Stimulated activated CD4-positive, alpha-beta T cell treated with anti-CD3 and anti-CD28 coated beads, Interleukin-4, amount 100 ng/mL, for 48 hours (primary cell): ENCODE measurements at regions not wholly inside any gene's neighbourhood (a gene's known extent, or its start where the extent isn't known, plus 50 kb on each side); places are given as distances from the start of the nearest gene placed in this dataset.
A peak's percentile ranks its signal among the peaks of the same experiment; 100 is the strongest.

Experiments
- DNase-seq, 2 donors: peaks; one replicate each; pipeline ENCODE4 v3.0.0-alpha.2; 2020; ENCODE audit warnings: low read depth in 2 of 2

DNA sequence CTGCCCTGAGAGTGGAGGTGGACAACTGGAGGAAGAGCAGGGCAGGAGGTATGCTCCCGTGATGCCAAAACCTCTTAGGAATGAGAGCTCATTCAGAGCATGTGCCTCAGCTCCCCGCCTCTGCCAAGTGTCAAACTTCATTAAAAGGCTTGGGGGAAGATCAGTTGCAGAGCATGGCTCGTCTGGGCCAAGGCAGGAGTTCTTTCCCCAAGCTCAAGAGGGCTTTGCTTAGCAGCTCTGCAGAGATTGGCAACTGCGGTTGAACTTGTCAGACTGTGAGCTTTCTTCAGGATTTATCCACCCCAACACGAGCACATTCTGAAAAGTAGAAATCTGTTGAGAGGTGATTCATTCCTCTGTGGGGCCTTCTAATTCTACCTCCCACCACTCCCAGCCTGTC, 248.1 kb downstream of the HS3ST3A1 start:
- no peak for DNase-seq

DNA sequence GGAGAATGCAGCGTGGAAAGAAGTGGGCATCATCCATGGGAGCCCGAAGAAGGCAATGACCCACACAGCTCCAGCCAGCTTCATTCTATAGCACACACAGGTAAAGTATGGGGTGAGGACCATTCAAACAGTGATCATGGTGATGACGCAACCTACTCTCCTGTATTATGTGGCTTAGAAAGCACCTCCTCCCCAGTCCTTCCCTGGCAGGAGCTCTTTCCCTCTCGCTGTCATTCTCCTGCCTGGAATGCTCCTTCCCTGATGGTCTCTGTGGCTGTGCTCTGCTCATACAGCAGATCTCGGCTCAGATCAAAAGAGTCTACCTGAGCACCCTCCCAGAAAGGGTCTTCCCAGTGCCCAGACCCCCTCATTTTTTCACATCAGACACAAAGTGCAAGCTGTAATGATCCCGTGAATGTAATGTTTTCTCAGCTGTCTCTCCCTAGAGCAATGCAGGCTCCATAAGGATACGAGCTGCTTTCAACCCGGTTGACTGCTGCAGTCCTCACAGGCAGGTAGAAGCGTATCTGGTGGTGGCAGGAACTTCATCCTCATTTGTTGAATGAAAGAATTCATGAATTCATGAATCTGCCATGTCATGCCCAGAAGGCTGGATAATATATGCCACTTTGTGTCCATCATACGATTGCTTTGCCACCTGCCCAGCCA, 248.8 kb downstream of the HS3ST3A1 start:
- no peak for DNase-seq

DNA sequence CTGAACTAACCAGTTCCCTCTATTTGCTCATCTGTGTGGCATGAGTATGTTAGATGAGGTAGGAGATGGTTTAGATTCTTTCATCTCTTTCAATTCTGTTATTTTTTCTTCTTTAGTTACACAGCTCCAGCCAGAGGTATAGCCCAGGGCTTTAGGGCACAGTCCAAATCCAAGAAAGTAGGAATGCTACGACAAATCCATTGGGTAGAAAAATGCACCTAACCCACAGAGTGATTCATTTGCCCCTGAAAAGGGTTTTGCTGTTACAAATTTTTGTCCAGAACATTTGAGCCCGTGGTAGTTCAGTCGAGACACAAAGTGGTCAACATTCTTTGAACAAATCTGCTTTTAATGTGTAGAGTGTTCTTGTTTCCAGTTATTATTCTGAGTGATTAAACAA, 250.7 kb downstream of the HS3ST3A1 start:
- DNase-seq = no peak

DNA sequence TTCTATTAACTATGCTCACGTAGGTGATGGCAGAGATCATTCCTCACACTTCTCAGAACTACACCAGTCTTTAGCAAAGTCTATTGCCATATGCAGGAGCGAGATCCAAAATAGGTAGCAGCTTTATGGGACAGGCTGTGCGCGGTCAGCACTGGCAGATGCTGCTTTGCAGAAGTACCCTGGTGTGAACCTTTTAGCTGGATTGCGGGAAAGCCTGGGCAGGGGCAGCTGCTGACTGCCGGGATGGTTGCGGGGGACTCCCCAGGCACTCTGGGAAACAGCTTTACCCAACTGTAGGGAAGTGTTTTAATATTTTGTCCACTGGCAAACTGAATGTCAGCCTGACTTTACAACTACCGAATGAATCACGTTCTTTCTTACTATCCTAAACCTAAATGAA, 251.3 kb downstream of the HS3ST3A1 start:
- no peak for DNase-seq

DNA sequence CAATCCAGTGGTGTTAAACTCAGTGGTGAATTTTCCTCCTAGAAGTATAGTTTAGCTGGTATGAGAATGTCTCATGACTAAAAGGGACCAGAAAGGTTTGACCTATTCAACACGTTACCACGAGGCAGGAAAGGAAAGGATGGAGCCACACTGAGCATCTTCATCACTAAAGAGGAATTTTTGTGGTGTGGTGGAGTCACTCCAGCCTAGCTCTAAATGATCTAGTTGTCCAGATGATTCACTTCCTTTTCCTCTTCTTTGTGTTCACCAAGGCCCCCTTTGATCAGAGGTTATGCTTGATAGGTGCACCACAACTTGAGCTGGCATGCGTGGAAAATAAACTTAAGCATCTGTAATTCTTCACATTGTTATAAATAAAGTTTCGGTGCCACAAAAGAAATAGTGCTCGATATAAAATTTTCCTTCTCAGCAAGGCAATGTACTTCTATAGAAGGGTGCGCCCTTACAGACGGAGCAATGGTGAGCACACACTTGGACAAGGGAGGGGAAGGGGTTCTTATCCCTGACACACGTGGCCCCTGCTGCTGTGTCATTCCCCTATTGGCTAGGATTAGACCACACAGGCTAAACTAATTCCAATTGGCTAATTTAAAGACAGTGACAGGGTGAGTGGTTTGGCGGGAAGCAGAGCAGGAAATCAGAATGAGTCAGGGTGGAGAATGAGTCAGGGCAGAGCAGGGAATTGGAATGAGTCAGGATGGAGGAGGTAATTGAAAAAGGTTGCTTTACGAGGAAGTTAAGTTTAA, 254.6 kb downstream of the HS3ST3A1 start:
- DNase-seq = peak in 1 of 2 donors; percentile 11

DNA sequence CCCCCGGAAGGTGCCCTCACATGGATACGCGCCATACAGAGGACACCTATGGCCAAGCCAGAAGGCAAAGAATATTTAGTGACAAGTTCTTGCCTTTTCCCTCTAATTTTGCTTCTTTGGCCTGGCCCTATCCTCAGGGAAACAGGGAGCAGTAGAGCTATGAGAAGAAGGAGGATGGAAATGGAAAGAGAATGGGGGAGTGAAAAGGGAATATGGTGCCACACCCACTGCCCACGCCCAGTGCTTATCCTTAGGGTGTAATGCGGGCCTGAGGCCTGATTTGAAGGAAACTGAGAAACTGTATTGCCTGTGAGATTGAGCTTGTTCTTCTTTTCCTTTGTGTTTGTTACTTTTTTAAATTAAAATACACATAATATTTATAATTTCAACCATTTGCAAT, 255.1 kb downstream of the HS3ST3A1 start:
- no peak for DNase-seq

DNA sequence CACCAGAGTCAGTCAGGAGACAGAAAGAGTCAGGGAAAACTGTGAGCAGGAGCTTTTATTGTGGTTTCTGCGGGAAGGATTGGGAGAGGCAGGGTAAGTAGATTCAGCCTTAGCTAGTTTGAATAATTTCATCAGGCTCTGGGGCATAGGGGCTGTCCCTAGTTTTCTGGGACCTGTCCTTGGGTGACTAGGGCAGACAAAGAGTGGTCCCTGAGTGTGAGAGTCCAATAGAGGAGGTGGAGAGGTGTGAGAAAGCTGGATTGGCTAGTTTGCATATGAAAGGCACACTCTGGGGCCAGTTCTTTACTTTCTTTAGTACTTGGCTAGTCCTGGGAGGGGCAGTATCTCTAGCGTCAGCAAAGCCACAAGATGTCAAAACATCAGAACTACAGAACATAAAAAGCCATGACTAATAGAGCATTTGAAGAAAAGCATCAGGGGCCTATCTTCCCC, 255.6 kb downstream of the HS3ST3A1 start:
- DNase-seq = no peak

DNA sequence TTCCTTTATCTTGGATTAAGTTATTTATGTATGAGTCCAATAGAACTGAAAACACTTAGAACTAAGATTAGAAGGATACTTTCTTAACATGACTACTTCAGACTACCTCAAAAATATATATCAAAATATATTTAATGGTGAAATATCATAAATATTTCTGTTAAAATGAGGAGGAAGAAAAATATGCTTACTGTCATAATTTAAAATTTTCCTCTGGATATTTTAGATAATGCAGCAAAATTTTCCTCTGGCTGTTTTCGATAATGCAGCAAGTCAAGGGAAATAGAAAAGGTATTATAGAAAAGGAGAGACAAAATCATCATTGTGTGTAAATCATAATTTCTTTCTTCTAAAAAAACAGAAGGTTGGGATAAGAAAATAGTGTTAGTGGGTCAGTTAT, 263.3 kb downstream of the HS3ST3A1 start:
- DNase-seq = no peak

DNA sequence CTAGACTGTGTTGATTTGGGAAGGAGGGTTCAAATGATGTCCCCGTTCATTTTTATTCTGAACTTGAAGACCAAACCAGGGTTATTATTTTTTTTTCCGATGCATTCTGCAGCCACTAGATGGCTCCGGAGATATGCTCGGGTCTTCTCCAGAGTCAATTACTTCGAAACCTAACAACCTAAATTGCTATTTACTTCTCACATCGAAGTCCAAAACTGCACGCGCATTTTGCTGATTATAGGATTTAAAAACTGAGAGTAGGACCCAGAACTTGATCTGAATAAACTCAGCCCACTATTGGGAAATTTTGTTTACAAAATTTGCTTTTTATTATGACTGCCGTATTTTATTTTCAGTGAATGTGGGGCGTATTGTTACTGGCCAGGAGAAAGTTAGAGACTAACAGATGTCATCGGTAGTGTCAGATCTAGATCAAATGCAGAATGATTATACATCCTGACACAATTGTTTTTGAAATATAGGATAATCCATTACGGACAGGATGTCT, 263.8 kb downstream of the HS3ST3A1 start:
- DNase-seq = no peak

DNA sequence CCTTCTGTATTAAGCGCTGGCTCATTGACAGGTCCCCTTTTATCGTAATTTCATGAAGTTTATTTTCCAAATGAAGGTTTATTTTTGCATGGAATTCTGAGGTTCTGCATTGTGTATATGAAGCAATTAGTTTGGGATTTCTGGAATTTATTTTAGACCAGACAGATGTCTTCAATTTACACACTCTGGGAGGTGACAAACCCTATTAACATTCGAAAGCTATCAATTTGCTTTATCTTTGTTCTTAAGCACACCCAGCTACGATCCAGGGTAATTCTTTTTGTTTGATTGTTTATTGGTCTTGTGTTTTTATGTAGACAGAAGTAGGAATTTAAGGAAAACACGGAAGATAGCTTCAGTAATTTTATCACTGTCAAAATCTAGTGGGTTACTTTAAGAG, 264.6 kb downstream of the HS3ST3A1 start:
- DNase-seq = no peak

DNA sequence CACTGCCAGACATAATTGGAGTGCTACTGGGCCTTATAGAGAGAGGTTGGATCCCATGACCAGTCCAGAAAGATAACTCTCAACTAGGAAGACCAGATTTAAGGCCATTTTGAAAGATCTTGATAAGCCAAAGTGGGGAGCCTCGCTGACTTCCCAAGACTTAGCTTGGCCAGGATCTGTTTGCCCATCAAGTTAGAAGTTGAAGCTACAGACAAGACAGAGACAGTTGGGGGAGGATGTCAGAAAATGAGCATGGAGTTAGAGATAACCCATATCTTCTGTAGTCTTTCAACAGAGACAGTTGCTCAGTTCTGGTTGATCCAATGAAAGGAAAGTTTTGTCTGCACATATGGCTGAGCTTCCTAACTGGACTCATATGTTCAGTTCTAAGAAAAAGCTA, 267.4 kb downstream of the HS3ST3A1 start:
- DNase-seq = no peak

DNA sequence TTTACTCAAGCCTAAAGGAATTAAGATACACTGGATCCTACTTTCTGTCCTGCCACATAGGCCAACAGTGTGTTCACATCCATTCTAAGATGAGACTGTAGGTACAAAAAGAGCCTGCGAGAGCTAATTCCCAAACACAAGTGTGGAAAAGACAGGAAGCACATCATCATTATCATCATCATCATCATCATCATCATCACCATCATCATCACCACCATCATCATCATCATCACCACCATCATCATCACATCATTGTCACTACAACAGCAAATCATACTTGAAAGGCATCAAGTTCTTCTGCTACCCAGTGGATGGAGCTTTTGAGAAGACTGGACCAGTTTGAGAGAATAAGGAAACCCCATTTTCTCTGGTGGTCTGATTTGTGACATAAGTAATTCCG, 268.1 kb downstream of the HS3ST3A1 start:
- DNase-seq = no peak

DNA sequence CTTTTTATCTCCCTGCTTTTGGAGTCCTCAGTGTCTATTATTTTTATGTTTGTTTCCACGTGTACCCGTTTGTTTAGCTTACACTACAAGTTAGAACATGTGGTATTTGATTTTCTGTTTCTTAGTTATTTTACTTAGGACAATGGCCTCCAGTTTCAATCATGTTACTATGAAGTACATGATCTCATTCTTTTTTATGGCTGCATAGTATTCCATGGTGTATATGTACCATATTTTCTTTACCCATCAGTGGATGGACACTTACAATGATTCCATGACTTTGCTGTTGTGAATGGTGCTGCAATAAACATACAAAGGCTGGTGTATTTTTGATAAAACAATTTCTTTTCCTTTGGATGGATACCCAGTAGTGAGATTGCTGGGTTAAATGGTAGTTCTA, 269.5 kb downstream of the HS3ST3A1 start:
- DNase-seq = no peak

DNA sequence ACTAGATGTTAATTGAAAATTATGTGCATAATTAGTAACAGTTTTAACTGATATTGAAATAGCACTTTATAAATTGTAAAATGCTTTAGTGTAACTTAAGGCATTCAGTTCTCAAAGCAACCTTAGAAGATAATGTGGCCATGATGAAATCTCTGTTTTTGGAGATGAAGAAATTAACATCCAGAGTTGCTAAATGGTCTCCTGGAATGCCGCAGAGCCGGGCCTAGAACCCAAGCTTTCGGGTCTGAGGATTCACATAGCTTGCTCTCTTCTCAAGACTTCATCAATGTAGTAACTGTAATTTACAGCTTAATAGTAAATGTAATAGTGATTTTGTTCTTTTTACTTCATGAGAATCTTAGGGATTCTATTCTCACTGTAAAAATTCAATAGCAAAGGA, 272.3 kb downstream of the HS3ST3A1 start:
- DNase-seq = no peak

DNA sequence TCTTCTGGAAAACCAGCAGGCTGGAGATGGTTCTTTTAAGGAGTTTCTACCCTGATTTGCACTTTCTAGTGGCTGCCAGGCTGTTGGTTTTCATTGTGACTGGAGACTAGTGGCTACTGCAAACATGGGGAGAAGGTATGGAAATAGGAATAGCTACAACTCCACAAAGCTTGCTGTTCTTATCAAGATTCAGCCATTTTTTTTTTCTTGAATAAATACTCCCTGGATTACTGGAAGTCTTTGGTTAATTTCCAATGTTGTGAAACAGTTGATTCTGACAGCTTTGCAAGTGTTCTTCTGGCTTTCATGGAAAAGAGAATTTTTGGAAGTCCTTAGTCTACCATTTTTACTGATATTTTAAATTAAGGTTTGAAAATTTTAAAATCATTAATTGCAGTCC, 277.7 kb downstream of the HS3ST3A1 start:
- DNase-seq = no peak

DNA sequence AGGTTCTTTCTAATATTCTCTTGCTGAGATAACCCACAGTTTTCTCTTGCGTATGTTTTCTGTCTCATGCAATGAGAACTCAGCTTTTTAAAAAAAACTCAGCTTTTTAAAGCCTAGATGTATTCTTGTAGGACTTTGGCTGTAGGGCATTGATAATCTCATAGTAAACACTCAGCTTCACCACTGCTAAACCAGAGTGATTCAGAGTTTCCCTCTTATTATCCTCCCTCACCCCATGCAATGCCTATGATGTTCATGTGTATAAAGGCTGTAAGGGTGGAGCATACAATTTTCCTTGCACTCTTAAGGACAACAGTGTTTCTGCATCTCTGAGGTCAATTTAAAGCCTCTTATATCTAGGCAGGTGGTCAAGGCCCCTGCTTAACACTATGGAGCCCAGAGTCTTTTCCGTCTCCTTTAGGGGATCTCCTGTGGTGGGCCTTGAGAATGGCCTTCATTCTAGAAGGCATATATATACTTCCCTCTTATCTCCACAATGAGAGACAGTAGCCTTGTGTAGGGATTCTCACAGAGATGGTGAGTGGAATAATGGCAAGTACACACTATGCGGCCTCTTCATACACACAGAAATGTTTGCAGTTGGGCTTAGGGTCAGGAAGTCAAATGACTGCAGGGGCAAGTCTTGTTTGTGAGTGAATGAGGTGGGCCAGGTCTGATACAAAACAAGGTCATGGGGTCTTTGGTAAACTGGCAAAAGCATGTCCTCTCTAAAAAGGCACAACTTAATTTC, 279.6 kb downstream of the HS3ST3A1 start:
- DNase-seq = no peak

DNA sequence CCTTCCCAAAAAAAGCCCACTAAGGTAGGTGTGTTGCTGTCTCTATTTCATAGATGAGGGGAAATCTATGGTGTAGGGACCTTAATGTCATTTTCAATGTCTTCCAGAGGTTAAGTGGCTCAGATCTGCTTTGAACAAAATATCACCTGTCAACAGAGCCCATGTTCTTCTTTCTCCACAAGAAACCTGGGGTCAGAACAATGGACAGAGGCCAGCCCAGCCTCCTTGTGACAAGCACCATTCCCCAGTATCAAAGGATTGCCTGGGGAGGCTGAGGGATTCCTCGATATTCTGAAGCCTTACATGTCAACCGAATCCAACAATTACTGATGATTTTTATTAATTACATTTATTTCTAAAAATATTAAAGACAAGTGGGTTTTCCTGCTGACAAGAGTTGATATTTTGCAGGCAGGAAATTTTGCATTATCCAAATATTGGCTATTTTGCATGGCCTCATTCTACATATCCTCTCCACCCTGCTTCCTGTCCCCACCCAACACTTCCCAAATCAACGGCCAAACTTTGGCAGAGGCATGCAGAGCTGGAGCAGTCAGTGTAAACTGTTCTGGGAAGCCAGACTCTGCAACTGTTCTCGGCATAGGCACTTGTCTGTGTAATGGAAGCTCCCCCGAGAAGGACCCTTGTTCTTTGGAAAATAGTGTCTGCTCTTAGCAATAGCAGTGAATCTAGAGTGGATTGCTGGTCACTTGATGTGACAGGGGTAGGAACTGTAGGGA, 281.5 kb downstream of the HS3ST3A1 start:
- DNase-seq = no peak

DNA sequence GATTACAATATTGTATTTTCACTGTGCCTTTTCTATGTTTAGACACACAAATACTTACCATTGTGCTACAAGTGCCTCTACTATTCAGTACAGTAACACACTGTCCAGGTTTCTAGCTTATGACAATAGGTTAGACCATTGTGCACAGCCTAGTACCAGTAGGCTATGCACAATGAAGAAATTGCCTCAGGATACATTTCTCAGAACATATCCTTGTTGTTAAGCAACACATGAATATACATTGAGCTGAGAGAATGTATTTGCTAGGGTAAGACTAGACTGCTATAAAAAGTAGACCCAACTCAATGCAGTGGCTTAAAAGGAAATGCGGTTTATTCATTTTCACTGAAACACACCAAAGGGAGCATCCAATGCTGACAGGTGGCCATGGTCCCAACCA, 285.1 kb downstream of the HS3ST3A1 start:
- DNase-seq = no peak

DNA sequence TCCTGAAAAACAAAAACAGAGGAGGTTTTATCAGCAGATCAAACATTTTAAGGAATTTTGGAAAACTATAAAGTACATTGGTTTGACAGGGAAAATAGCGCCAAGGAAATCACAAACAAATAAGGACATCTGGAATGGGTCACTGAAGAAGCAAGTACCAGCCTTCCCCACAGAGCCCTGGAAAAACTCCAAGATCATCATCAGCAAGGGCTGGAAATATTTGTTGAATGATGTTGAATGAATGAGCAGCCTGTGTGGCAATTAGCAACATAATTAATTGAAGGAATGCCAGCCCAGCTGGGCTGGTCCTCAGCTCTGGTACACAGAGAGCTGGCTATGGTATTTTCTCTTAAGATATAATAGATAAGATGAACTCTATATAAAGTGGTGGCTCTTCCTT, 290.4 kb downstream of the HS3ST3A1 start:
- no peak for DNase-seq

DNA sequence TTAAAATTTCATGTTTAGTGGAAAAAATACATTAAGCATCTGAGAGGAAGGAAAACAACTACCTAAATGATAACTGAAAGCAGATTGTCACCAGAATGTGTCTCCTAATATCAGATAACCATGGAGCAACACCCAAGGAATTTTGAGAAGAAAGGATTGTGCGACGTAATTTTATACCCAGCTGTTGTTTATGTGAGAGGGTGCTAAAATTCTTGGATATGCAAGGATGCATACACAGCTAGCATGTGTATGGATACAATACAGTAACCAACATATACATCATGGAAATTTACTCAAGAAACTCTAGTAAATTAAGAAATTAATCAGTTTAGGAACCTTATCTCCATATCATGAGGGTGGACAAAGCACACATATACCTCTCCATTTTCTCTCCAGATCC, 290.9 kb downstream of the HS3ST3A1 start:
- no peak for DNase-seq

DNA sequence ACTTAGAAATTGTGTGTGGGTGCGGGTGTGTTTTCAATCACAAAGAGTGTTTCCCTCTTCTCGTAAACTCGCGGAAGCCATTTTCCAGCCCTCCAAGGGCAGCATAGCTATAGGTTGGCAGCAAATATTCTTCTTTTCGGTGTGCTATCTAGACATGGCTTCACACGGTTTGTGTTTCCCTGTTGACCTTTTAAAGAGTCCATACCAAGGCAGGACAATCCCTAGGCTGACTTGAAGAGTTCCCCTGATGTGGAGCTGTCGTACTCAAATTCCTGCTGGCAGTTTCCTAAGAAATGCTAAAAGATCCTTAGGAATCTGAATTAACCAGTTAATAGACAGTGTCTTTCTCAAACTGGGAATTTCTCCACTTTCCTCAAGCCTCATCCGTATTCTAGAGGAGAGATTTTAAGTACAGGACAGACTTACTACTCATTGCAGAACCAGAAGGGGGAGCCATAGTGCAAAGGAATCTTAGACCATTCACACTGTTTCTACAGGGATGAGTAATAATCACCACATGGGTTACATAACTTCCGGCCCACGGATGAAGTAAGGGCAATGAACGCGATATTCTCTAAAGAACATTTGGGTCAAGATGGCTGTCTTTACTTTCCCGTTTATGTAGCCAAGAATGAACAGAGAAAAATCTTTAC, 288.6 kb upstream of the ELAC2 start:
- DNase-seq = no peak
